ENCODE measurements at regions not wholly inside any gene's neighbourhood (a gene's known extent, or its start where the extent isn't known, plus 50 kb on each side); places are given as distances from the start of the nearest gene placed in this dataset.

DNA sequence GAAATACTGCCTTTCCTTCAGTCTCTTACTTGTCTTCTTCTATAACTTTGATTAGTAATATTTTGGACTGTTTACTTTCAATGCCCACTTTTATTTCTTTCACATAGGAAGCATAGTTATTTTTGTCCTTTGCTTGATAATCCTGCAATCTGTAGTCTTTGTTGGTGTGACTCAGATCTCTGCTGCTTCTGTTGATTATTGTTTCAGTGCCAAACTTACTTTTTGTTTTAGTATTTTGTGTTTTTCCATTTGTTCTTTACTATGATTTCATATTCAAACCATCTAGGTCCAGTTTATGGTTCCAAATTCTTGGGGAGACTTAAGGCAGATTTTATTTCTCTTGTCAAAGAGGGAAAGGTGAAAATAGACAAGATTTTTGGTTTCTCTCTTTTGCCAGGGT lies 399.9 kb downstream of the HLX start:
- TF ChIP-seq CTCF (conservative IDR thresholded peaks at IDR 0.05 in 1 of 2, IDR thresholded peaks at IDR 0.05 in 1 of 2; ENCODE audit: low read depth in 1 of 2, low read length in 2 of 2) (no peak), EZH2 (IDR thresholded peaks at IDR 0.05; ENCODE audit: low read length, missing control alignments) (no peak)
